Epithelial cell of prostate (primary cell): ENCODE measurements at regions not wholly inside any gene's neighbourhood (a gene's known extent, or its start where the extent isn't known, plus 50 kb on each side); places are given as distances from the start of the nearest gene placed in this dataset.

Experiments
- DNase-seq: peaks from one replicate; pipeline ENCODE4 v3.0.0-alpha.2; 2011; ENCODE audit warnings: low read depth, low spot score
- H3K27ac ChIP-seq: fragments of 450-650 bp; 2 replicates; pipeline ENCODE4 v1.5.1; 2017; ENCODE audit warnings: mild to moderate bottlenecking

DNA sequence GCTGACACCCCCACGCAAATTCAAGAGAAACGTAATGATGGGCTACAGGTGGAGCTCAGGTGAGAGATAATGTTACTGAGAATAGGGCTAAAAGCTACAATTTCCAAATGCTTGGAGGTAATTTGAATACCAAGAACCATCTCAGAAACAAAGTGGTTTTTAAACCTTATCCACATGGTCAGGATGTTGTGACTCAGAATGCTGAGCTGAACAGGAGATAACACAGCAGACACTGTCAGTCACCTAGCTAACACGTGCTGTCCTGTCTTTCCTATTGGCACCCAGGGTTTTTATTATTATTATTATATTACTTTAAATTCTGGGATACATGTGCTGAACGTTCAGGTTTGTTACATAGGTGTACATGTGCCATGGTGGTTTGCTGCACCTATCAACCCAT, 233.0 kb upstream of the MAF start:
- DNase-seq = no peak
- no peak overlapping the region for H3K27ac ChIP-seq

GRCh38 chr16:79826732-79827475, 226.4 kb upstream of the MAF start:
- no peak for DNase-seq
- H3K27ac ChIP-seq = no peak overlapping the region

- H3K27ac ChIP-seq = no peak overlapping the region
- no peak for DNase-seq
Measured at GRCh38 chr16:79825002-79825401, 224.5 kb upstream of the MAF start.

DNA sequence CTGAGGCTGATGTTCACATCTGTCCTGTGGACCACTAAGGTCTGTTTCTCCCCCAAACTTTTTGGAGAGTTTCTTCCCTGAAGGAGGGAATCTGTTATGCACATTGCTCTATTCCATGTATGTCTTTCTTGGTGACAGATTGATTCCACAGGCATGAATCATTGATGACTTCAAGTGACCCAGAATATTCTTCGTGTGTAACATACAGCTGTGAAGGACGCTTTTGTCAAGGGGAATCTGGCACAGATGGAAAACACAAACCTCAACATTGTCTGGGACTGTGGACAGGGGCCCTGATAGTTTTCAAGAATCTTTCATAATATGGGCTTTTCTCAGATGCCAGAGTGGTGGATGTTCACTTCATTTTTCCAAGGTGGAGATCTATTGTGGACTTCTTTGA, 223.1 kb upstream of the MAF start:
- DNase-seq = no peak
- H3K27ac ChIP-seq = no peak overlapping the region

GRCh38 chr16:79821911-79822310, 221.4 kb upstream of the MAF start:
- no peak overlapping the region for H3K27ac ChIP-seq
- DNase-seq = no peak

GRCh38 chr16:79816081-79816497, 215.6 kb upstream of the MAF start:
- H3K27ac ChIP-seq = no peak overlapping the region

DNA sequence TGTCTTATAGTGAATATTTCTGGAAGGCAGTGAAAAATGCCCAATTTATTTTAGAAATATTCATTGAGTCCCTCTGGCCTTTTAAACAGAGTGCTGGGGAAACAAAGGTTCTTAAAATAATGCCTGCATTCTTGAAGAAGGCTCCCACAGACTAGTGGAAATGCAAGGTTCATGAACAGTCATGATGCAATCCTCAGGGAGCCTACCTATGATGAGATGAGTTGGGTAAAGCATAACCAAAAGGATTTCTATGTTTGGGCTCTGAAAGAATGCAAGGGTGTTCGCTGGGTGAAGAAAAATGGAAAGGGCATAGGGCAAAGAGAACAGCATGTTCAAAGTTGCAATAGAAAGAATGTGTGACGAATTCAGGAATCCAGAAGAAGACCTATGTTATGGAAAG, 214.5 kb upstream of the MAF start:
- no peak for DNase-seq
- no peak overlapping the region for H3K27ac ChIP-seq

More at GRCh38 chr16:79816081-79816497, 215.6 kb upstream of the MAF start:
- DNase-seq = no peak

- DNase-seq = no peak
- no peak overlapping the region for H3K27ac ChIP-seq
Measured at GRCh38 chr16:79814124-79814523, 213.6 kb upstream of the MAF start.

- H3K27ac ChIP-seq = peak overlapping the region; percentile 40
- DNase-seq = peak; percentile 18
Measured at GRCh38 chr16:79811541-79811940, 211.0 kb upstream of the MAF start.

GRCh38 chr16:79810449-79811189, 210.1 kb upstream of the MAF start:
- no peak for DNase-seq
- H3K27ac ChIP-seq = peak overlapping the region; percentile 40

- no peak for DNase-seq
- no peak overlapping the region for H3K27ac ChIP-seq
Measured at GRCh38 chr16:79809376-79809775, 208.8 kb upstream of the MAF start.

DNA sequence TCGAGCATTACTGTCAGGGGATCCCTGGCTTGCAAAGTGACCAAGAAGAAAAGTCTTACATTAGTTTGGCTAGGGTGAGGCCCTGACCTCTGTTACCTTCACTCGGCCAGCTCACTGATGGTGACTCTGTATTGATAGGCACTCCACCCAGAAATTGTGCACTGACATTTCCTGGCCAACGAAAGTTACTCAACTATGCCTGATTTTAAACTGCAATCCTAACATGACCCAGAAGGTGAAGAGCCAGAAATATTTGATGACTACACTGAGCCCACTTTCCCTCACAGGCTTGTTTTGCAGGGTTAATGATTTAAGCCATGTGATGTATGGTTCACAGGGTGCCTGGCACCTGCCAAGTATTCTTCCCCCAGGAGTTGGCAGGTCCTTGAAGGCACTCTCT, 208.2 kb upstream of the MAF start:
- DNase-seq = no peak

DNA sequence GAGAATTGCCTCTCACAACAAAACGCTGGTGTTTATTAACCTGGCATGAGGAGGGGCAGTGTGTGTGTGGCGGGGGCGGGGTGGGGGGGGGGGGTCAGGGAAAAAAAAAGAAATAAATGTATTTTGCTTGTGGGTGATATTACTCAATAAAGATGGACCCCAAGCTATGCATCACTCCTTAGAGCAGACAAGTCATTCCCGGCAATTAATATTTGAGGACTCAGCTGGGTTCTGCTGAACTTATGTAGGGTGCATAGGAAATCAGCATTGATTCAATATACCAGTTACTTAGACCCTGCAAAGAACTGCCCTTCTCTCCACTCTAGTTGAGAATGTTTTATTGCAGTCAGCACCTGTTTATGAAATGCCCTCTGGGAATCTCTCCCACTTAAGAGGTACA, 206.2 kb upstream of the MAF start:
- DNase-seq = no peak
- no peak overlapping the region for H3K27ac ChIP-seq

More for the DNA sequence above, 208.2 kb upstream of the MAF start:
- H3K27ac ChIP-seq = no peak overlapping the region

- no peak for DNase-seq
- H3K27ac ChIP-seq = no peak overlapping the region
Measured at GRCh38 chr16:79805621-79806020, 205.1 kb upstream of the MAF start.

DNA sequence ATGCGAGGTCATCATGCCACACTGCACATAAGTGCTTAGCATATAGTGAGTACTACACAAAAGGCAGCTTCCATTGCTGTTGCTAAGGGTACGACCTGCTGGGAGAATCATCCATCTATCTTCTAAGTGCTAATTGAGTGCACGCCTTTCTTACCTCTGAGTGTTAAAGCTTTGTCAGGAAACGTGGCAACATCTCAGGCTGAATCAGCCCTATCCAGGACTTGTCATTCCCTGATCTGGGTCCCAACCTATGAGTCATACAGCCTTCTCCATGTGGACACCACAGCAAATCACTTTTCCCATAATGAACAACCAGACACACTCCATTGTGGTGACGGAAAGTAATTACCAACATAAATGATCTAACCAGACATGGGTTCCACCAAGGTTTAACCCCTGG, 201.1 kb upstream of the MAF start:
- no peak for DNase-seq
- H3K27ac ChIP-seq = no peak overlapping the region

- no peak for DNase-seq
- H3K27ac ChIP-seq = no peak overlapping the region
Measured at GRCh38 chr16:79800016-79800608, 199.6 kb upstream of the MAF start.

DNA sequence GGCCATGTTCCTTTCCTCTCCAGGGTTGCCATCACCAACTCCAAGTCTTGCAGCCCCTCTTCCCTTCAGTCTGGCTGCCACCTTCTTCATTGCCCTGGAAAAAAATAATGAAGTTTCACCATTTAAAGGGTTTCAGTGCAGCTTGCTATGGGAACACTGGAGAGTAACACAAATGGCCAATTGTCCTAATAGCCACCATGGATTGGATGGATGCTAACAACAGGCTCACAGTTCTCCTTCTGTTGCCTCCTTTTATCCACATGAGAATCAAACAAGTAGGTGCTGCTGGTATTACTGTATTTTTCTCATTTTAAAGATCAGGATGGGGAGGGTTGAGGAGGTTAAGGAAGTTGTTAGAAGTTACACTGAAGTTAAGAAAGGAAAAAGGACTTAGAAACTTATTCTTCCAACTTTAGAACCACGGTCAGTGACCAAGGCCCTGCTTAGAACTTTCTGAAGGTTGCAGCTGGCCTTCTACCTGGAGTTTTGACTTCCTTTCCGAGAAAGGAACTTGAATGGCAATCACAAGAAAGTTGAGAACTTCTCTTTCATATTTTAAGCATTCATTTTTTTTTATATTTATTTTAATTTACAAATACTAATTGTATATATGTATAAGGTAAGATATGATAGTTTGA, 198.0 kb upstream of the MAF start:
- no peak for DNase-seq
- H3K27ac ChIP-seq = no peak overlapping the region

GRCh38 chr16:79797486-79797885, 196.9 kb upstream of the MAF start:
- DNase-seq = no peak

DNA sequence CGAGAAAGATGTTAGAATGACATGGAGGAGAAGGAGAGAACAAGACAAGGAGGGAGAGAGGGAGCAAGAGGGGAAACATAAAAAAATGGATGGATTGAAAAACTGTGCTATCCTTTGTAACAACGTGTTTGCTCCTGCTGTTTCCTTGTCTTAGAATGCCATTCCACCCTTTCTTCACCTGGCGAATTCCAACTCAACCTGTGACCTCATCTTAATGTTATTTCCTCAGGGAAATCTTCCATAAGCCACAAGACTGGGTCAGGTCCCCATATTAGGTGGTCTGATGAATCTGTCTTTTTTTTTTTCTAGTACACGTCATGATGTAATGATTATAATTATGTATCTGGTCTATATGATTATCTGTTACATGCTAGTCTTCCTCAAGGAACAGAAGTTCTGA, 195.0 kb upstream of the MAF start:
- no peak overlapping the region for H3K27ac ChIP-seq
- DNase-seq = no peak

More at GRCh38 chr16:79797486-79797885, 196.9 kb upstream of the MAF start:
- no peak overlapping the region for H3K27ac ChIP-seq

- H3K27ac ChIP-seq = no peak overlapping the region
- DNase-seq = no peak
Measured at GRCh38 chr16:79794941-79795340, 194.4 kb upstream of the MAF start.
